ENCODE measurements at regions not wholly inside any gene's neighbourhood (a gene's known extent, or its start where the extent isn't known, plus 50 kb on each side); places are given as distances from the start of the nearest gene placed in this dataset.

DNA sequence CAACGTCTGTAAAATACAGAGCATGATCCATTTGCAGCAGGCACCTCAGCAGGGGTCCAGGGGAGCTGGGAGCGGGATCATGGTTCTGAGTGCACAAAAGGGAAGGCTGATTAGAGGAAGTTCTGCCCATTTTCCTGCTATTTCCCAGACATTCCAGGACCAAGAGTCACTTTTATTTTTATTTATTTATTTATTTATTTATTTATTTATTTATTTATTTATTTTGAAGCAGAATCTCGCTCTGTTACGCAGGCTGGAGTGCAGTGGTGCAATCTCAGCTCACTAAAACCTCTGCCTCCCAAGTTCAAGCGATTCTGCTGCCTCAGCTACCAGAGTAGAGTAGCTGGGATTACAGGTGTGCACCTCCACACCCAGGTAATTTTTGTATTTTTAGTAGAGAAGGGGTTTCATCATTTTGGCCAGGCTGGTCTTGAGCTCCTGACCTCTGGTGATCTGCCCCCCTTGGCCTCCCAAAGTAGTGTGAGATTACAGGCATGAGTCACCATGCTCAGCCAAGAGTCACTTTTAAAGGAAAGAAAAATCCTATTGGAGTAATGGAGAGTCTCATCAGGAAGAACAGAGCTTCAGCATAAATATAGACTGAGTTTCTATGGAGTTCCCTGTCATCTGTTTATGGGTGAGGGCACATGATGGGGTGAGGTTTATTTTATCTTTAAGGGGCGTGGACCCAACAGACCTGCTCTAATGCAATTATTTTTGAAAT is 355.2 kb downstream of the HAPSTR1 start:
- TF ChIP-seq, protein P1, sequence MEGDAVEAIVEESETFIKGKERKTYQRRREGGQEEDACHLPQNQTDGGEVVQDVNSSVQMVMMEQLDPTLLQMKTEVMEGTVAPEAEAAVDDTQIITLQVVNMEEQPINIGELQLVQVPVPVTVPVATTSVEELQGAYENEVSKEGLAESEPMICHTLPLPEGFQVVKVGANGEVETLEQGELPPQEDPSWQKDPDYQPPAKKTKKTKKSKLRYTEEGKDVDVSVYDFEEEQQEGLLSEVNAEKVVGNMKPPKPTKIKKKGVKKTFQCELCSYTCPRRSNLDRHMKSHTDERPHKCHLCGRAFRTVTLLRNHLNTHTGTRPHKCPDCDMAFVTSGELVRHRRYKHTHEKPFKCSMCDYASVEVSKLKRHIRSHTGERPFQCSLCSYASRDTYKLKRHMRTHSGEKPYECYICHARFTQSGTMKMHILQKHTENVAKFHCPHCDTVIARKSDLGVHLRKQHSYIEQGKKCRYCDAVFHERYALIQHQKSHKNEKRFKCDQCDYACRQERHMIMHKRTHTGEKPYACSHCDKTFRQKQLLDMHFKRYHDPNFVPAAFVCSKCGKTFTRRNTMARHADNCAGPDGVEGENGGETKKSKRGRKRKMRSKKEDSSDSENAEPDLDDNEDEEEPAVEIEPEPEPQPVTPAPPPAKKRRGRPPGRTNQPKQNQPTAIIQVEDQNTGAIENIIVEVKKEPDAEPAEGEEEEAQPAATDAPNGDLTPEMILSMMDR (IDR thresholded peaks at IDR 0.05; ENCODE audit: insufficient read depth, low read length, missing control alignments) = no peak
- DNase-seq (ENCODE audit: low read depth, low spot score) = no peak
- ChIA-PET POLR2A (no interaction called here), CTCF (no interaction called here)
- no peak overlapping the region for H3K4me3 ChIP-seq (ENCODE audit: low read depth, low read length)

DNA sequence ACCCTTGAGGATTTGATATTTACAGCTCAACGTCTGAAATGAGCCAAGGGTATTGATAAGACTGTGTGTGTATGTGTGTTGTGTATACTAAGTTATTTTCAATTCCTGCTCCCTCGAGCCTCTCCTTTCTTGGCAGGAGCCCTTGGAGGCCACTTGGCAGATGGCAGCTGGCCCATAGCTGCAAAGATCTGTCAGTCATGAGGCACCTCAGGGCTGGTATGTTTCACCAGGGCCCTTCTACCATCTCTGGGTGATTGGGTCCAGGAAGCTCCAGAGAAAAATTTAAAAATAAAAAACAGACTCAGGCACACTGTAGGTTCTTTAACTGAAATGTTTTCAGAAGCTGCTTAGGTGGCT is 355.7 kb downstream of the HAPSTR1 start:
- TF ChIP-seq, protein P1 (IDR thresholded peaks at IDR 0.05; ENCODE audit: insufficient read depth, low read length, missing control alignments) = no peak
- no peak for DNase-seq (ENCODE audit: low read depth, low spot score)
- ChIA-PET POLR2A (no interaction called here), CTCF (no interaction called here)
- H3K4me3 ChIP-seq (ENCODE audit: low read depth, low read length) = no peak overlapping the region

DNA sequence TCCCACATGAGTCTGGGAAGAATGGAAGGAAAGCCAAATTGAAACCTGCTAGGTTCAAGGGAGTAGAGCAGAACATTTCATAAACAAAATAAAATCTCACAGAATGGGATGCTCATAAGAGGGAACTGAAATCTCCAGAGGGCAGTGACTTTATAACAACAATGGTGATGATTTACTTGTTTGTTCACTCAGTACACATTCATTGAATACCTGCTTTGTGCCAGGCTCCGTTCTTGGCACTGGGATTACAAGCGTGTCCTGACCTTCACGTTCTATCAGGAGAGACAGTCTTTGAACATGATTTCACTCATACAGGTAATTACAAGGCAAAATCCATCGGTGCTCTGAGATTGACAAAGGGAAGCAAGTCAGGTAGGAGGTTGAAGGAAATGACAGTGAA is 356.3 kb downstream of the HAPSTR1 start:
- DNase-seq (ENCODE audit: low read depth, low spot score) = no peak
- ChIA-PET CTCF (no interaction called here), POLR2A (no interaction called here)
- TF ChIP-seq, protein P1 (IDR thresholded peaks at IDR 0.05; ENCODE audit: insufficient read depth, low read length, missing control alignments) = no peak
- H3K4me3 ChIP-seq (ENCODE audit: low read depth, low read length) = no peak overlapping the region

- TF ChIP-seq, protein P1 (IDR thresholded peaks at IDR 0.05; ENCODE audit: insufficient read depth, low read length, missing control alignments) = no peak
- DNase-seq (ENCODE audit: low read depth, low spot score) = no peak
- CTCF ChIA-PET = no interaction called here
- no peak overlapping the region for H3K4me3 ChIP-seq (ENCODE audit: low read depth, low read length)
- POLR2A ChIA-PET = no interaction called here
Observed at GRCh38 chr16:9449597-9449996, 358.2 kb downstream of the HAPSTR1 start.

DNA sequence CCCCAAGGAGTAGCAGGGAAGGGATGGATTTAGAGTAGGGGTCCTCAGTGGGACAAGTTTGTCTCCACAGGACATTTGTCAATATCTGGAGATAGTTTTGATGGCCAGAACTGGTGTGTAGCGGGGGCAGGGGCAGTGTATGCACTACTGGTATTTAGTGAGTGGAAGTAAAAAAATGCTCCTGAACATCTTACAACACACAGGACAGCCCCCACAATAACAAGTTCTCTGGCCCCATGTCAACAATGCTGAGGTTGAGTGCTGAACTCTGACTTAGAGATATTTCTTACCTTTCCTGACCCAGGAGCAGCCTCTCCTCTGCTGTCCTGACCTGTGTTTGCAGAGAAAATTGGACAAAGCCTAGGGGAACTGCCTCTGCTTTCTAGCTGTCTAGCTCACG is 365.8 kb downstream of the HAPSTR1 start:
- H3K4me3 ChIP-seq (ENCODE audit: low read depth, low read length) = no peak overlapping the region
- TF ChIP-seq, protein P1 (IDR thresholded peaks at IDR 0.05; ENCODE audit: insufficient read depth, low read length, missing control alignments) = no peak
- no peak for DNase-seq (ENCODE audit: low read depth, low spot score)
- ChIA-PET POLR2A (no interaction called here), CTCF (no interaction called here)

- TF ChIP-seq, protein P1 (IDR thresholded peaks at IDR 0.05; ENCODE audit: insufficient read depth, low read length, missing control alignments) = no peak
- H3K4me3 ChIP-seq (ENCODE audit: low read depth, low read length) = no peak overlapping the region
- CTCF ChIA-PET = no interaction called here
- no peak for DNase-seq (ENCODE audit: low read depth, low spot score)
- POLR2A ChIA-PET = no interaction called here
Observed at GRCh38 chr16:9458816-9459215, 367.4 kb downstream of the HAPSTR1 start.

Data from AG04449 (cell line).